ENCODE measurements at regions not wholly inside any gene's neighbourhood (a gene's known extent, or its start where the extent isn't known, plus 50 kb on each side); places are given as distances from the start of the nearest gene placed in this dataset.
"Not testable (repeated sequence)": the region's sequence is repeated elsewhere in the genome, so short reads cannot be mapped to it uniquely, and the experiment has no call there.

GRCh38 chr4:111154934-111155333 is 532.1 kb upstream of the PITX2 start:
- H4K20me1 ChIP-seq (ENCODE audit: control insufficient read depth, extremely low read depth, insufficient read depth, low read length), result no peaks in the 10 kb centered on the region
- H3K9me1 ChIP-seq (ENCODE audit: control insufficient read depth, extremely low read depth, insufficient read depth, low read length), result no peaks in the 10 kb centered on the region
- no peak overlapping the region for H3K4me3 ChIP-seq (ENCODE audit: control insufficient read depth in 2 of 3, extremely low read depth in 1 of 3, insufficient read depth in 2 of 3, low read depth in 1 of 3, low read length in 3 of 3)
- TF ChIP-seq, protein P1, sequence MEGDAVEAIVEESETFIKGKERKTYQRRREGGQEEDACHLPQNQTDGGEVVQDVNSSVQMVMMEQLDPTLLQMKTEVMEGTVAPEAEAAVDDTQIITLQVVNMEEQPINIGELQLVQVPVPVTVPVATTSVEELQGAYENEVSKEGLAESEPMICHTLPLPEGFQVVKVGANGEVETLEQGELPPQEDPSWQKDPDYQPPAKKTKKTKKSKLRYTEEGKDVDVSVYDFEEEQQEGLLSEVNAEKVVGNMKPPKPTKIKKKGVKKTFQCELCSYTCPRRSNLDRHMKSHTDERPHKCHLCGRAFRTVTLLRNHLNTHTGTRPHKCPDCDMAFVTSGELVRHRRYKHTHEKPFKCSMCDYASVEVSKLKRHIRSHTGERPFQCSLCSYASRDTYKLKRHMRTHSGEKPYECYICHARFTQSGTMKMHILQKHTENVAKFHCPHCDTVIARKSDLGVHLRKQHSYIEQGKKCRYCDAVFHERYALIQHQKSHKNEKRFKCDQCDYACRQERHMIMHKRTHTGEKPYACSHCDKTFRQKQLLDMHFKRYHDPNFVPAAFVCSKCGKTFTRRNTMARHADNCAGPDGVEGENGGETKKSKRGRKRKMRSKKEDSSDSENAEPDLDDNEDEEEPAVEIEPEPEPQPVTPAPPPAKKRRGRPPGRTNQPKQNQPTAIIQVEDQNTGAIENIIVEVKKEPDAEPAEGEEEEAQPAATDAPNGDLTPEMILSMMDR (optimal IDR thresholded peaks at IDR 0.05 in 1 of 3, IDR thresholded peaks at IDR 0.05 in 1 of 3, conservative IDR thresholded peaks at IDR 0.05 in 1 of 3; ENCODE audit: extremely low read depth in 1 of 3, insufficient read depth in 2 of 3, low read length in 3 of 3), result no peak
- TF ChIP-seq EZH2 (IDR thresholded peaks at IDR 0.05; ENCODE audit: low read length), result no peak
- dilution Hi-C loops (cut with MboI; ENCODE audit: extremely low pct_ligation_motif_present, low sequenced_read_pairs), result no loop called here
- no peak for FAIRE-seq
- no peak overlapping the region for H2AFZ ChIP-seq (ENCODE audit: control insufficient read depth, low read length)
- no peaks in the 10 kb centered on the region for H3K79me2 ChIP-seq (ENCODE audit: control insufficient read depth, insufficient read depth, low read length)
- no peak overlapping the region for H3K4me2 ChIP-seq (ENCODE audit: control insufficient read depth, extremely low read depth, insufficient read depth, low read depth, low read length)
- no peak overlapping the region for H3K9ac ChIP-seq (ENCODE audit: control insufficient read depth, extremely low read depth, insufficient read depth, low read length)
- H3K27ac ChIP-seq (ENCODE audit: control insufficient read depth, insufficient read depth, low read length), result no peak overlapping the region
- H3K36me3 ChIP-seq (ENCODE audit: control insufficient read depth in 2 of 2, extremely low read depth in 1 of 2, insufficient read depth in 2 of 2, low read length in 2 of 2), result no peaks in the 10 kb centered on the region
- no peaks in the 10 kb centered on the region for H3K4me1 ChIP-seq (ENCODE audit: control insufficient read depth, extremely low read depth, insufficient read depth, low read length)
- DNase-seq (ENCODE audit: low read depth, low spot score), result no peak
- H3K27me3 ChIP-seq (ENCODE audit: control insufficient read depth, extremely low read depth, insufficient read depth, low read length), result no peaks in the 10 kb centered on the region
- H3K9me3 ChIP-seq (ENCODE audit: control insufficient read depth, low read depth, low read length), result peaks cover 6% of the 10 kb centered on the region

DNA sequence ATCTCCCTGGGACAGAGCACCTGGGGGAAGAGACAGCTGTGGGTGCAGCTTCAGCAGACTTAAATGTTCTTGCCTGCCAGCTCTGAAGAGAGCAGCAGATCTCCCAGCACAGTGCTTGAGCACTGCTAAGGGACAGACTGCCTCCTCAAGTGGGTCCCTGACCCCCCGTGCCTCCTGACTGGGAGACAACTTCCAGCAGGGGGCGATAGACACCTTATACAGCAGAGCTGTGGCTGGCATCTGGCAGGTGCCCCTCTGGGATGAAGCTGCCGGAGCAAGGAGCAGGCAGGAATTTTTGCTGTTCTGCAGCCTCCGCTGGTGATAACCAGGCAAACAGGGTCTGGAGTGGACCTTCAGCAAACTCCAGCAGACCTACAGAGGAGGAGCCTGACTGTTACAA is 541.7 kb upstream of the PITX2 start:
- DNase-seq (ENCODE audit: low read depth, low spot score); dilution Hi-C loops (cut with MboI; ENCODE audit: extremely low pct_ligation_motif_present, low sequenced_read_pairs); FAIRE-seq; H4K20me1 ChIP-seq (ENCODE audit: control insufficient read depth, extremely low read depth, insufficient read depth, low read length); H3K4me1 ChIP-seq (ENCODE audit: control insufficient read depth, extremely low read depth, insufficient read depth, low read length); H3K4me2 ChIP-seq (ENCODE audit: control insufficient read depth, extremely low read depth, insufficient read depth, low read depth, low read length); H2AFZ ChIP-seq (ENCODE audit: control insufficient read depth, low read length); H3K79me2 ChIP-seq (ENCODE audit: control insufficient read depth, insufficient read depth, low read length); H3K36me3 ChIP-seq (ENCODE audit: control insufficient read depth in 2 of 2, extremely low read depth in 1 of 2, insufficient read depth in 2 of 2, low read length in 2 of 2); H3K9me1 ChIP-seq (ENCODE audit: control insufficient read depth, extremely low read depth, insufficient read depth, low read length); H3K27ac ChIP-seq (ENCODE audit: control insufficient read depth, insufficient read depth, low read length); H3K9ac ChIP-seq (ENCODE audit: control insufficient read depth, extremely low read depth, insufficient read depth, low read length); H3K4me3 ChIP-seq (ENCODE audit: control insufficient read depth in 2 of 3, extremely low read depth in 1 of 3, insufficient read depth in 2 of 3, low read depth in 1 of 3, low read length in 3 of 3); H3K9me3 ChIP-seq (ENCODE audit: control insufficient read depth, low read depth, low read length); H3K27me3 ChIP-seq (ENCODE audit: control insufficient read depth, extremely low read depth, insufficient read depth, low read length): not testable (repeated sequence)

DNA sequence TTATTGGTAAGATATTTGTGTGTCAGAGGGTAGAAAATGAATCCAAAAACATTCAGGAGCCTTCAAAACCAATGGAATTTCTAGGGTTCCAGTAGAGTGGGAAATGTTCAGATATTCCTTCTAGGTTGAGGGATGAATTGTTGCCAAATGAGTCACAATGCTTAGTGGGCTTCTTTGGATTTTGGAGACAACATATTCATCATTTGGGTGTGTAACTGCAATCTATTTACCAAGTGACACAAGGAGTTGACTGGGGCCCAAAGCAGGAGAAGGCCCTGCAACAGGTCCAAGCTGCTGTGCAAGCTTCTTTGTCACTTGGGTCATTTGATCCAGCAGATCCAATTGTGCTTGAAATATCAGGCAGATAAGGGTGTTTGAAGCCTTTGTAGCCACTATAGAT is 551.5 kb upstream of the PITX2 start:
- dilution Hi-C loops (cut with MboI; ENCODE audit: extremely low pct_ligation_motif_present, low sequenced_read_pairs), result no loop called here
- Histone ChIP-seq H3K9ac (ENCODE audit: control insufficient read depth, extremely low read depth, insufficient read depth, low read length) (no peak overlapping the region), H3K4me3 (ENCODE audit: control insufficient read depth in 2 of 3, extremely low read depth in 1 of 3, insufficient read depth in 2 of 3, low read depth in 1 of 3, low read length in 3 of 3) (no peak overlapping the region), H3K4me1 (ENCODE audit: control insufficient read depth, extremely low read depth, insufficient read depth, low read length) (no peaks in the 10 kb centered on the region), H4K20me1 (ENCODE audit: control insufficient read depth, extremely low read depth, insufficient read depth, low read length) (no peaks in the 10 kb centered on the region), H3K9me1 (ENCODE audit: control insufficient read depth, extremely low read depth, insufficient read depth, low read length) (no peaks in the 10 kb centered on the region), H3K4me2 (ENCODE audit: control insufficient read depth, extremely low read depth, insufficient read depth, low read depth, low read length) (no peak overlapping the region), H3K79me2 (ENCODE audit: control insufficient read depth, insufficient read depth, low read length) (no peaks in the 10 kb centered on the region), H2AFZ (ENCODE audit: control insufficient read depth, low read length) (no peak overlapping the region), H3K27me3 (ENCODE audit: control insufficient read depth, extremely low read depth, insufficient read depth, low read length) (no peaks in the 10 kb centered on the region), H3K36me3 (ENCODE audit: control insufficient read depth in 2 of 2, extremely low read depth in 1 of 2, insufficient read depth in 2 of 2, low read length in 2 of 2) (no peaks in the 10 kb centered on the region), H3K27ac (ENCODE audit: control insufficient read depth, insufficient read depth, low read length) (no peak overlapping the region), H3K9me3 (ENCODE audit: control insufficient read depth, low read depth, low read length) (no peaks in the 10 kb centered on the region)
- TF ChIP-seq EZH2 (IDR thresholded peaks at IDR 0.05; ENCODE audit: low read length), result no peak
- DNase-seq (ENCODE audit: low read depth, low spot score) (no peak), FAIRE-seq (no peak)

Data from keratinocyte (primary cell).